IPS DF 4.7 (cell line): ENCODE measurements at regions not wholly inside any gene's neighbourhood (a gene's known extent, or its start where the extent isn't known, plus 50 kb on each side); places are given as distances from the start of the nearest gene placed in this dataset.
"Not testable (repeated sequence)": the region's sequence is repeated elsewhere in the genome, so short reads cannot be mapped to it uniquely, and the experiment has no call there.

Experiments
- DNase-seq: peaks from one replicate; pipeline ENCODE4 v3.0.0-alpha.2; 2013; ENCODE audit warnings: low spot score; ENCODE audit errors: extremely low read depth

DNA sequence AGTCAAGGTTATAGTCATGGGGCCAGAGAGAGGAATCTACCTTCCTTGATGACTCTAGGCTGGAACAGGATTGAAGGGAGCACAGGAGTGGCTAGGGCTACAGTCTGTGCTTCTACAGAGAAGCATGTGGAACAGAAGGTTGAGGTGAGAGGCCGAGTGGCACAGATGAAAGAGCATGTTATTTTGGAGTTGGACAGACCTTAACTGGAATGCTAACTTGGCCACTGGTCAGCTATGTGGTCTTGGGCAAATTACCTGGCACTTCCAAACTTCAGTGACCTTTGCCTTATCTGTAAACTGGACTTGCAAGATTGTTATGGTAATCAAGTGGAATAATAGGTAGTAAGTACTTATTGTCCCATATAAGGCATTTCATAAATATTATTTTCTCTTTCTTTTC is 252.7 kb downstream of the KCNRG start:
- no peak for DNase-seq

DNA sequence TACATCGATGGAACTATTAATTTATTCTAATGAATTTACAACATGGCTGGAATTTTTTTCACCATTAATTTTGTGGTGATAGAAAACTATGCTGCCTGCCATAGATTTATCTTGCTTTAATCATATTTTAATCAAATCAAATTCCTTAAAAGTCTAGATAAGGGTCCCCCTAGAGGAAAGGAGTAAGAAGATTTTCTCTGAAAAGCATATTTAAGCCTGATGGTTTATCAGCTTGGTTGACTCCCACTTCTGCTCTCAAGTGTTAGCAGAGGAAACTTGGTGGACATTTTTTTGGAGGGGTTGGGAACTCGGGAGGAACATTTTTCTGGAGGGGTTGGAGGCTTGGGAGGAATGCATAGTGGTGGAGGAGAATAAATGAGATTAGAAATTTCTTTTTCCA is 253.3 kb downstream of the KCNRG start:
- no peak for DNase-seq

DNA sequence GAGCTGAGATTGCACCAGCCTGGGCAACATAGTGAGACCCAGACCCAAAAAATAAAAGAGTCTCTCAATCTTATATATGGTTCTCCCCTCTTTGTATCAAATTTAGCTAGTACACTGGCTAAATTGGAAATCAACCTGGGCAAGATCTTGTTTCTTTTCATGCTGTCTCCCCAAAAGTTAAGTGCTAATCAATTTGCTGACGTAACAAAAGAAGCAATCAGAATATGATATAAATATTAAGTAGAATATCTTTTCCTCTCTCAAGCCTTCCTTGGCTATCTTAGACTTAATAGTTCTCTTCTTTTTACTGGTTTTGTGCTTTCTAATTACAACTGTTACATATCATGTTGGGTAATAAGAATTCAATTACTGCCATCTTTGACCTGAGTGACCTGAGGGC is 258.9 kb downstream of the KCNRG start:
- DNase-seq, result no peak

DNA sequence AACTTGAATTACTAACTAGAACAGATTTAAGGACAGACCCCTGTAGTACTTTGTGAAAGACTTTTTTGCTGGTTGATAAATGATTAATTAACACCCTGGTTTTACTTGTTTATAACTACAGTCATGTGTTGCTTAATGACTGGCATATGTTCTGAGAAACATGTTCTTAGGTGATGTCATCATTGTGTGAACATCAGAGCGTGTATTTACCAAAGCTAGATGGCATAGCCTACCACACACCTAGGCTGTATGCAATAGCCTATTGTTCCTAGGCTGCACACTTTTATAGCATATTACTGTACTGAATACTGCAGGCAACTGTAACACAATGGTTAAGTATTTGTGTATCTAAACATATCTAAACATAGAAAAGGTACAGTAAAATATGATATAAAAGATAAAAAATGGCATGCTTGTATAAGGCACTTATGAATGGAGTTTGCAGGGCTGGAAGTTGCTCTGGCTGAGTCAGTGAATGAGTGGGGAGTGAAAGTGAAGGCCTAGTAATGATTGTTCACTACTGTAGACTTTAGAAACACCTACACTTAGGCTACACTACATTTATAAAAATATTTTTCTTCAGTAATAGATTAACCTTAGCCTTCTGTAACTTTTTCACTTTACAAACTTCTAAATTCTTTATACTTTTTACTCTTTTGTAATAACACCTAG is 260.3 kb downstream of the KCNRG start:
- DNase-seq, result no peak

DNA sequence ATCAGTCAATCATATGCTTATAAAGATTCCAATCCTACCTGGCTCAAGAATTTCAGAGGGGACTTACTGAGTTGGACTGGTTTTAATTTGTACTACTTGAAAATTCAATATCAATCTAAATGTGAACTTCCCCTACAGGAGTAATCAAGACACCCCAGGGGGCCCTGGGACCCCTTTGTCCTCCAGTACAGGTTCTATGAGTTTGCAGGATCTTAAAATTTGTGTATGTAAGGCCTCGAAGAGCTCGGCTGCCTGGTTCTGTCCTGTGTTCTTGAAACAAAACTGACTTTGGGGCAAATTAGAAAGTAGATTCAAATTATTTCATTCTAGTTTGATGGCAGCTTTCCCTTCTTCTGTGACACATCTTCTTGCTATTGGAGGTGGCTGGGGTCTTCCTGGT is 261.3 kb downstream of the KCNRG start:
- DNase-seq, result no peak

DNA sequence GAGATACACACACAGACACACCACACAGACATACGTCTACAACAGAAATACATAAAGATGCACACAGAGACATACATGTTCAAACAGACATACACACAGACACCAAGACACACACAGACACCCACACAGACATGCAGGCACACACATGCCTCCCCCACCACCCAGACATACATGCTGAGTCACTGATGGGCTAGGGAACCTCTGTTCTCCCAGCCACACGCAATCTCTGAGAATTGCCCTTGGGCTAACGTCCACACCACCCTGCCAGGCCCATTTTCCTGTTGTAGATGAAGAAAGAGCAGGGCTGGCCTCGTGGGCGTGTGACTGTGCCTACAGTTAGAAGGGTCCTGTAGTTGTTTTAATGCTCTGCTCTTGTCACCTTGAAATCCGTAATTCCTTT is 261.9 kb downstream of the KCNRG start:
- no peak for DNase-seq

DNA sequence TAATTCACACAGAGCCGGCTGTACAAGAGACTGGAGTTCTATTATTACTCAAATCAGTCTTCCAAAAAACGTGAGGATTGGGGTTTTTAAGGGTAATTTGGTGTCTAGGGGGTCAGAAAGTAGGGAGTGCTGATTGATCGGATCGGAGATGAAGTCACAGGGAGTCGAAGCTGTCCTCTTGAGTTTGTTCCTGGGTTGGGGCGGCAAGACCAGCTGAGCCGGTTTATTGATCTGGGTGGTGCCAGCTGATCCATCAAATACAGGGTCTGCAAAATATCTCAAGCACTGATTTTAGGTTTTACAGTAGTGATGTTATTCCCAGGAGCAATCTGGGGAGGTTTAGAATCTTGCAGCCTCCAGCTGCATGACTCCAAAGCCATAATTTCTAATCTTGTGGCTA is 262.7 kb downstream of the KCNRG start:
- DNase-seq, result no peak

DNA sequence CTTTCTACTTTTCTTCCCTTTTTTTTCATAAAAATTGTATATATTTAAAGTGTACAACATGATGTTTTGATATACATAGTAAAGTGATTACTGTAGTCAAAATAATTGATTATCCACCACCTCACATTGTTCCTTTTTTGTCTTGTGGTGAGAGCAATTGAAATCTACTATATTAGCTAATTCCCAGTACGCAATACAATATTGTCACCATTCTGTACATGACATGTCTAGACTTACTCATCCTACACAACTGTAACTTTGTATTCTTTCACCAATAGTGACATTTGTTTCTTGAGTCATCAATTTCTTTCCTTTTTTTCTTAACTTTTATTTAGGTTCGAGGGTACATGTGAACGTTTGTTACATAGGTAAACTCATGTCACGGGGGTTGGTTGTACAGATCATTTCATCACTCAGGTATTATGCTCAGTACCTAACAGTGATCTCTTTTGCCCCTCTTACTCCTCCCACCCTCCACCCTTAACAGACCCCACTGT is 265.2 kb downstream of the KCNRG start:
- DNase-seq, result no peak

DNA sequence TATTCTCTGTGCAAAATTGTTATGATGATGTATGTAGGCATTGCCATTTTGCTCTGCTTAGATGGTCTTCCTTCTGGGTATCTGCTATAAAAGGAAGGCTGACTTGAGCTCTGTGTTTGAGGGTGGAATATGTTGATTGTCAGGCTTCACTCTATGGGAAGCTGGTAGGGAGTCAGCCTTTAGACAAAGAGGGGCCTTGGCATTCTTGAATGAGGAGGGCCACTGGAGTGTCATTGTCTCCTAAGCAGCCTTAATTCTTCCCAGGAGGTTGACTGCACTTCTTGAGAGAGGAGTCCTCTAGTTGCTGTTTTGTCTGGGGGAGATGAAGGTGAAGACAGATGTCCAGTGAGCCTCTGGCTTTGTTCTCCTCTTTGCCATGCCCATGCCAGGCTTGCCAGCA is 266.8 kb downstream of the KCNRG start:
- peak; percentile 11 for DNase-seq

DNA sequence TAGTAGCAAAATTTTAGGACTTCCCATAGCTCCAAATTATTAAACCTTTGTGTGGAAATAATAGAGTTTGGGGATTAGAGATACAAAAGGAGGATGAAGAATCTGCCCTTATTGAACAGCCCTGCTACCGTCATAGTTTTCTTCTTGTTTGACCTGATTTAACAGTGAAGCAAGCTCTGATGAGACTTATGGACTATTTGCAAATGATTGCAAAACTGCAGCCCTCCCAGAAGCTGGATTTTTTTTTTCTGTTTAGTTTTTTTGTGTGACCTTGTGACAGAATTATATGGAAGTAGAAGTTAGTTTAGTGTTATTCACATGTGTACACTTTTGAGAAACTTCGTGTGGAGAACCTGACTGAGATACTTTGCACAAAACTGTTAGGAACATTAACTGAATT is 267.8 kb downstream of the KCNRG start:
- DNase-seq, result no peak

DNA sequence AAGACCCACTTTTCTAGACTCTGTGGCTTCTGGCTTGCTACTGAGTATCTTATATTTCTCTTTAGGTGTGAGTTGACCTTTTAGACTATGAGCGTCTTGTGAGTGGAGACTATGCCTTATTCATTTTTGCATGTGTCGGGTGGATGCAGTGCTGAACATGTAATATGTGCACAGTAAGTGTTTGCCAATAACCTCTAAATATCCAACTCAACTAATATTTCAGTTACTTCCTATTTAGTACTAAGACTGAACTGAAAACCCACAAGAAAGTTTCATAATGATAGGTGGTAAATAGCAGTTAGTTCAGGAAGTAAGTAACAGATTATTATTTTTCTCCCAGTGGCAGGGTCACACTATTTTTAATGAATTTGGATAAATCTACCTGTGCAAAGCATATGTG is 269.3 kb downstream of the KCNRG start:
- DNase-seq, result no peak

DNA sequence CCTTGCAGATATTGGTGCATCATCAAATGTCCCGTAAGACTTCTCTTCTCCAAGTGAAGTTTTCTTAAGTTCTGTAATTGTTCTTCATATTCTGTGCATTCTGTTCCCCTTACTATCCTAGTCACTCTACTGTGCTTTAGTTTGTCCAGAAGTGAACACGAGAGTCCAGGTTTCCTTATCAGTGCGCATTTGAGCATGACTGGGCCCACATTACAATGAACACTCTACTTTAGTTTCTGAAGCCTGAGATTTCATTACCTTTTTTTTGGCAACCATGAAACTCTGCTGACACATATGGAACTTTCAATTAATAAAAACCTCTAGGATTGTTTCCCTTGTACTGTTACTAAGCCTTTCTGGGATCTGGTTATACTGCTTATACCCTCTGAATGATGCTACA is 270.0 kb downstream of the KCNRG start:
- no peak for DNase-seq

DNA sequence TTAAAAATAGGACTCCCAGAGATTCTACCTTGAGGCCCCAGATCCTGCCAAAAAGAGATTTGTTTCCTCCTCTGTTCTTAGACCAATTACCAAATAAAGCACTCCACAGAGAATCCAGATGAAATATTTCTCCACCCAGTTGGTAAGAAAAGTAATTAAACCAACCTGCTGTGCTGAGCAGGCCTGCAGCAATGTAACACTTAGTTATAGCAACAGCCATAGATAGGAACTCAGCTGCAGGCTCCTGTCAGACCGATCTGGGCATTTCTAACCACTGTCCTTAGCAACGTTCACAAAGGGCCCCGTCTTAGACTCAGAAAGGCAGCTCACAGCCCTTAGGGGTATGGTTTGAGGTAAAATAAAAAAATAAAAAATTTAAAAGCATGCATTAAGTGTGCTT is 271.1 kb downstream of the KCNRG start:
- no peak for DNase-seq

DNA sequence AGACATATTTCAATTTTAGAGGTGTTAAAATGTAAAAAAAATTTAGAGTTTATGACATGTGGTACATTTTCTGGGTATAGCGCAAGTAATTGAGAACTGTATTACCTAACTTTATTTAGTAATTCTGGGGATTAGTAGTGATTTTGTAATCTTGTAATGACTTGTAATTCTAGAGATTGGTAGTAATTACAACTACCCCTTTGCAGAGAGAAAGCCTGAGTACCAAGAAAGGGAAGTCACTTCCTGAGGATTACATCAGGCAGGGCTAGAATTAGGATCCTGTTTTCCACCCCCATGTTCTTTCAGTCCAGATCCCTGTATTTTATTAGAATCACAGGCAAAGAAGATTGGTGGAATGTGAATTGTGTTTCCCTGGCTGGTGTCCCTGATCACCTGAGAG is 274.9 kb downstream of the KCNRG start:
- DNase-seq, result no peak

DNA sequence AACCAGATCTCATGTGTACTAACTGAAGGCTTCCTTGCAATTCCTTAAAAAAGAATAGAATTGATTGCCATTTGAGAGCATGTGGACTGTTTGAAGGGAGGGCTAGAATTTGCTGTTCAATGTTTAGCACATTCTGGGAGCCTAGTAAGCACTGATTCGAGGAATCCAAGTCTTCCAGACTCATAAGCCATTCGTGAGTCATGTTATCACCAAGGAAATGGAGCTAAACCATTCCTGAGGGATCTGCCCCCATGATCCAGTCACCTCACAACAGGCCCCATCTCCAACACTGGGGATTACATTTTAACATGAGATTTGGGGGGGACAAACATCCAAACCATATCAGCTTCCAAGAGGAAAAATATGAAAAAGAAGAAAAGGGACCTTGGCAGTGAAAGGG is 276.4 kb downstream of the KCNRG start:
- DNase-seq, result no peak

DNA sequence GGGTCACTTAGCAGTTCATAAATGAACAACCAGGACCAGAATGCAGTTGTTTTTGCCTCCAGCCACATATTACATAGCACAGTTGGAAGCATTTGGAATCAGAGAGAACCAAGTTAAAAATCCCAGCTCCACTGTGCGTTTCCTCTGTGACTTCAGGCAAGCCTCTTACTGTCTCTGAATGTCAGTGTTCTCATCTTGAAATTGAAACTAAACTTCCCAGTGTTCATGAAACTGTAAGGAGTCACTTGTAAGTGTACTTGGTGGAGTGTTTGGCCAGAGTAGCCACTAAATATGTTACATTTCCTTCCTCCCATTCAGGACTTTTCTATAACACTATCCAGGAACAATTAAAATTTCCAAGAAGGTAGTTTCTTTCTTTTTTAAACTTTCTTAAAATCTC is 276.8 kb downstream of the KCNRG start:
- DNase-seq, result no peak

DNA sequence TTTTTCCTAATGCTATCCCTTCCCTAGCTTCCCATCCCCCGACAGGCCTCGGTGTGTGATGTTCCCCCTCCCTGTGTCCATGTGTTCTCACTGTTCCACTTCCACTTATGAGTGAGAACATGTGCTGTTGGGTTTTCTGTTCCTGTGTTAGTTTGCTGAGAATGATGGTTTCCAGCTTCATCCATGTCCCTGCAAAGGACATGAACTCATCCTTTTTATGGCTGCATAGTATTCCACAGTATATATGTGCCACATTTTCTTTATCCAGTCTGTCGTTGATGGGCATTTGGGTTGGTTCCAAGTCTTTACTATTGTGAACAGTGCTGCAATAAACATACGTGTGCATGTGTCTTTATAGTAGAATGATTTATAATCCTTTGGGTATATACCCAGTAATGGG is 279.2 kb downstream of the KCNRG start:
- DNase-seq, result not testable (repeated sequence)

DNA sequence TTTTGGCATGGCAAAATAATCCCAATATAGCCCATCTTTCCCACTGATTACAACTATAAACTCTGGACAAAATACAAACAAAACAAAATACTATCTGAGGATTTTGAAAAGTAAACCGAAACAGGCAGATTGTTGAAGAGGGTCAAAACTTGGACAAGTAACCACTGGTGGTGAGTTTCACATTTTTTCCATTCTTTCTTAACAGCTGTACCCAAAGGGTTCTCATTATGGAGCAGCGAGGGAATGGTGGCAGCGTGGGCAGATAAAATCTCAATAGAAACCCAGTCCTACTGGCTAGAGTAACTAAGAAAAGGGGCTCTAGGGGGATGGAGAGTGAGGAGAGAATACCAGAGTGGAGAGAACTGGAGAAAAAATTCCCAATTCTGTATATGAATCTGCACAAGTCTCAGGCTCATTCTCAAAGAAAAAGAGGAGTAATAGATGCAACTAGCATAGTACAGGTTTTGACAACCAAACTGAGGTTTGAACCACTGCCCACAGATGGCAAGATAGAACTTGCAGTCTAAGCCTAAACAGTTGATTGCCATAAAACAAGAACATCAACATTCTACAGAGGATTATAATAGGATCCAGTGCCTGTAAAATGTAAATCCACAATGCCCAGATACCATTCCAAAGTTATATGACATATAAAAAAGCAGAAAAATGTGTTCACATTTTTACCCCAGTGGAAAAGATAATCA is 284.5 kb downstream of the KCNRG start:
- DNase-seq, result no peak

DNA sequence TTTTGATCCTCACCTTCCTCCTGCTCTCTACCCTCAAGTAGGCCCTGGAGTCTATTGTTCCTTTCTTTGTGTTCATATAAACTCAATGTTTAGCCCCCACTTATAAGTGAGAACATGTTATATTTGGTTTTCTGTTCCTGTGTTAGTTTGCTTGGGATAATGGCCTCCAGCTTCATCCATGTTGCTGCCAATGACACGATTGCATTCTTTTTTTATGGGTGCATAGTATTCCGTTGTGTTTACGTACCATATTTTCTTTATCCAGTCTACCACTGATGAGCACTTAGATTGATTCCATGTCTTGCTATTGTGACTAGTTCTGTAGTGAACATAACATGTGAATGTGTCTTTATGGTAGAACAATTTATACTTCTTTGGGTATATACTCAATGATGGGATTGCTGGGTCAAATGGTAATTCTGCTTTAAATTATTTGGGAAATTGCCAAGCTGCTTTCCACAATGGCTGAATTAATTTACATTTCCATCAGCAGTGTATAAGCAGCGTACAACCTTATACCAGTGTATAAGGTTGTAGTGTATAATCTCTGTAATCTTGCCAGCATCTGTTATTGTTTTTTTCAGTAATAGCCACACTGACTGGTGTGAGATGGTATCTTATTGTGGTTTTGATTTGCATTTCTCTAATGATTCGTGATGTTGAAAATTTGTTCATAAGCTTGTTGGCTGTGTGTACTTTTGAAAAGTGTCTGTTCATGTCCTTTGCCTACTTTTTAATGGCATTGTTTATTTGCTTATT is 288.9 kb downstream of the KCNRG start:
- DNase-seq, result no peak

DNA sequence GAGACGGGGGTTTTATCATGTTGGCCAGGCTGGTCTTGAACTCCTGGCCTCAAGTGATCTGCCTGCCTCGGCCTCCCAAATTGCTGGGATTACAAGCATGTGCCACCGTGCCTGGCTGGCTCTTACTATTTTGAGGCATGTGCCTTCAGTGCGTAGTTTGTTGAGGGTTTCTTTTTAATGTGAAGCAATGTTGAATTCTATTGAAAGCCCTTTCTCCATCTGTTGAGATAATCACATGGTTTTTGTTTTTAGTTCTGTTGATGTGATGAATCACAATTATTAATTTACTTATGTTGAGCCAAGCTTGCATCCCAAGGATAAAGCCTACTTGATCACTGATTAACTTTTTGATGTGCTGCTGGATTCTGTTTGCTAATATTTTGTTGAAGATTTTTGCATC is 290.9 kb downstream of the KCNRG start:
- no peak for DNase-seq

DNA sequence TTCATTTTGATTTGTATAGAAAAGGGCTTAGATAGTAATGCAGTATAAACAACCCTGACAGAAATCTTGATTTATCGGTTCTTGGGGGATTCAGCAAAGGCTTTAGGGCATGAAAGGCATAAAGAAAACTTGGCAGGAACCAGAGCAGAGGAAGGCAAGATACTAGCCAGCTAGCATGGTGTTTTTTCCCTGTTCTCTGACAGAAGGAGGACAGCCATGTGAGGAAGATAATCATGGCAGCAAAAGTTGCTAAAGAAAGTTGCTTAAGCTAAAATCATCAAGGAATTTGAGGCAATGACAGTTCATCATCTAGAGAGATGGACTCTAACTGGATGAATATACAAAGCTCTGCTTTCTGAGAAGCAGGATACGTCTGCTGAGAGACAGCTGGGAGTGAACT is 294.1 kb downstream of the KCNRG start:
- DNase-seq, result no peak

DNA sequence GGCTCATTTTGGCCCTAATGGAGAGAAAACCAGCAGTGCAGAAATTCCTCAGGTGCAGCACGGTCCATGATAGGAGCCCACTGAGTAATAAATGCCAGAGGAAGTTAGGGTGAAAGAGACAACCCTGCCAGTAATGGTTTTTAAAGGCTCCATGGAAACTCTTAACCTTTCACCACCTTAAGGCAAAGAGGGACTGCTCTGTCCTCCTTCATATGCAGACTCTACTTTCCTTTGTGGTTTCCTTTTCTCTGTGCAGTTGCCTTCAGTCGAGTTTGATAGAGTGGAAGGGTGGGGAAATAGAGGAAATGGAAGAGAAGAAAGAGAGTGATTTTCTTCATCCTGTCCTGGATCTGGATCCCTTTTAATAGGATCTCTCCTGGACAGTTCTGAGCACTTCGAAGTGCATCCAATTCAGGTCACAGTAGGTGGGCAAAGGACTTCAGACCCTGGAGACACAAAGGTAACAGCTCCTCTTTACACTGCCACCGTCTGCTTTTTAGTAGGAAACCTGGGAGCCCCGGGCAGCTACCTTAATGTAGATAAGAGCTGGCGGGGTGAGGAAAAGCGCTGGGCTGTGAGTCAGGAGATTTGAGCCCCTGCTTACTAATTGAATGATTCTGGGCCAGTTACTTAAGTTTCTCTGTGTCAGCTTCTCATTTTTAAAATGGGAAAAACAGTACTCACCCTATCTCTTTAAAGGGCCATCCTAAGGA is 294.8 kb downstream of the KCNRG start:
- DNase-seq, result no peak
